ENCODE measurements at regions not wholly inside any gene's neighbourhood (a gene's known extent, or its start where the extent isn't known, plus 50 kb on each side); places are given as distances from the start of the nearest gene placed in this dataset.

GRCh38 chr14:104367866-104368750 is 211.5 kb upstream of the C14orf180 start:
- no peak for DNase-seq (ENCODE audit: low read depth in 1 of 2, low spot score in 1 of 2)

- DNase-seq (ENCODE audit: low read depth in 1 of 2, low spot score in 1 of 2) = no peak
Measured at GRCh38 chr14:104368751-104369100, 210.8 kb upstream of the C14orf180 start.

- DNase-seq (ENCODE audit: low read depth in 1 of 2, low spot score in 1 of 2) = no peak
Measured at GRCh38 chr14:104369208-104369607, 210.4 kb upstream of the C14orf180 start.

GRCh38 chr14:104370256-104370870 is 209.2 kb upstream of the C14orf180 start:
- no peak for DNase-seq (ENCODE audit: low read depth in 1 of 2, low spot score in 1 of 2)

- DNase-seq (ENCODE audit: low read depth in 1 of 2, low spot score in 1 of 2) = no peak
Measured at GRCh38 chr14:104371031-104371430, 208.5 kb upstream of the C14orf180 start.

GRCh38 chr14:104371917-104372316 is 207.6 kb upstream of the C14orf180 start:
- no peak for DNase-seq (ENCODE audit: low read depth in 1 of 2, low spot score in 1 of 2)

GRCh38 chr14:104372390-104373054 is 207.0 kb upstream of the C14orf180 start:
- no peak for DNase-seq (ENCODE audit: low read depth in 1 of 2, low spot score in 1 of 2)

GRCh38 chr14:104373055-104373854 is 206.3 kb upstream of the C14orf180 start:
- DNase-seq (ENCODE audit: low read depth in 1 of 2, low spot score in 1 of 2) = no peak

- no peak for DNase-seq (ENCODE audit: low read depth in 1 of 2, low spot score in 1 of 2)
Measured at GRCh38 chr14:104373855-104374717, 205.5 kb upstream of the C14orf180 start.

- no peak for DNase-seq (ENCODE audit: low read depth in 1 of 2, low spot score in 1 of 2)
Measured at GRCh38 chr14:104374718-104375080, 204.9 kb upstream of the C14orf180 start.

GRCh38 chr14:104375551-104376201 is 203.9 kb upstream of the C14orf180 start:
- DNase-seq (ENCODE audit: low read depth in 1 of 2, low spot score in 1 of 2) = no peak

- DNase-seq (ENCODE audit: low read depth in 1 of 2, low spot score in 1 of 2) = no peak
Measured at GRCh38 chr14:104376202-104377140, 203.1 kb upstream of the C14orf180 start.

- DNase-seq (ENCODE audit: low read depth in 1 of 2, low spot score in 1 of 2) = no peak
Measured at GRCh38 chr14:104377256-104377655, 202.3 kb upstream of the C14orf180 start.

GRCh38 chr14:104378698-104379113 is 200.9 kb upstream of the C14orf180 start:
- no peak for DNase-seq (ENCODE audit: low read depth in 1 of 2, low spot score in 1 of 2)

- DNase-seq (ENCODE audit: low read depth in 1 of 2, low spot score in 1 of 2) = no peak
Measured at GRCh38 chr14:104382361-104383087, 197.0 kb upstream of the C14orf180 start.

- DNase-seq (ENCODE audit: low read depth in 1 of 2, low spot score in 1 of 2) = no peak
Measured at GRCh38 chr14:104383088-104383995, 196.2 kb upstream of the C14orf180 start.

Measured in activated CD4-positive, alpha-beta T cell treated with anti-CD3 and anti-CD28 coated beads, Interleukin-2, amount 50 U/mL, for 24 hours (primary cell).